Natural killer cell (primary cell): ENCODE measurements at regions not wholly inside any gene's neighbourhood (a gene's known extent, or its start where the extent isn't known, plus 50 kb on each side); places are given as distances from the start of the nearest gene placed in this dataset.
"Not testable (repeated sequence)": the region's sequence is repeated elsewhere in the genome, so short reads cannot be mapped to it uniquely, and the experiment has no call there.

Experiments
- ATAC-seq, 3 donors: fragments of 150-1000 bp in 2 of 3; fragments of 200-7000 bp in 1 of 3; cut with Tn5 transposase; 1 replicate in 1 of 3; 2 replicates in 2 of 3; pipeline ENCODE4 v1.10.0; 2021; ENCODE audit warnings: mild to moderate bottlenecking in 2 of 3, moderate library complexity in 2 of 3
- DNase-seq, 2 donors: peaks; one replicate each; pipeline versions ENCODE4 v3.0.0 to v3.0.0-alpha.2; 2013 to 2021; ENCODE audit warnings: mixed read lengths in 1 of 2
- H3K27ac ChIP-seq: one replicate; pipeline ENCODE4 v1.5.1; 2013; ENCODE audit warnings: mild to moderate bottlenecking, low read length
- H3K27me3 ChIP-seq: one replicate; pipeline ENCODE4 v1.6.1; 2013; ENCODE audit warnings: low read length; ENCODE audit not compliant: control insufficient read depth, insufficient read depth
- H3K36me3 ChIP-seq: one replicate; pipeline ENCODE4 v1.6.1; 2013; ENCODE audit warnings: low read length; ENCODE audit not compliant: control insufficient read depth, insufficient read depth
- H3K4me1 ChIP-seq: one replicate; pipeline ENCODE4 v1.6.1; 2013; ENCODE audit warnings: low read length; ENCODE audit not compliant: control insufficient read depth, insufficient read depth
- H3K4me3 ChIP-seq: one replicate; pipeline ENCODE4 v1.5.1; 2013; ENCODE audit warnings: low read length
- H3K9me3 ChIP-seq: one replicate; pipeline ENCODE4 v1.6.1; 2013; ENCODE audit warnings: low read length; ENCODE audit not compliant: control insufficient read depth, insufficient read depth
- H3K27ac Mint-ChIP-seq, 2 donors: one replicate each; pipeline ENCODE4 v1.8.0; 2022; ENCODE audit warnings: mild to moderate bottlenecking in 2 of 2, mixed read lengths in 2 of 2, moderate library complexity in 1 of 2
- H3K27me3 Mint-ChIP-seq, 2 donors: one replicate each; pipeline ENCODE4 v1.8.0; 2022; ENCODE audit warnings: low read depth in 2 of 2, mixed read lengths in 2 of 2
- H3K36me3 Mint-ChIP-seq: one replicate; pipeline ENCODE4 v1.8.0; 2022; ENCODE audit warnings: mixed read lengths
- H3K4me1 Mint-ChIP-seq, 2 donors: one replicate each; pipeline ENCODE4 v1.8.0; 2022; ENCODE audit warnings: mixed read lengths in 2 of 2
- H3K4me3 Mint-ChIP-seq: one replicate; pipeline ENCODE4 v1.8.0; 2022; ENCODE audit warnings: mild to moderate bottlenecking, moderate library complexity, mixed read lengths
- H3K9me3 Mint-ChIP-seq, 2 donors: one replicate each; pipeline ENCODE4 v1.8.0; 2022; ENCODE audit warnings: mixed read lengths in 2 of 2
- WGBS: methylation state at CpG from one replicate; pipeline ENCODE4 v1.1.7; 2013; ENCODE audit warnings: missing lambda C conversion rate; ENCODE audit not compliant: insufficient coverage; 5-methylcytosine and 5-hydroxymethylcytosine counted together
- intact Hi-C: fragments of 100-400 bp; cut with micrococcal nuclease; formaldehyde crosslinking; loops from one replicate; pipeline ENCODE4 v1.14.2; 2022
- TF ChIP-seq, protein P1 (sequence below): fragments of 200-600 bp; IDR thresholded peaks from one replicate; pipeline ENCODE4 v1.8.0; 2022; ENCODE audit warnings: antibody characterized with exemption

DNA sequence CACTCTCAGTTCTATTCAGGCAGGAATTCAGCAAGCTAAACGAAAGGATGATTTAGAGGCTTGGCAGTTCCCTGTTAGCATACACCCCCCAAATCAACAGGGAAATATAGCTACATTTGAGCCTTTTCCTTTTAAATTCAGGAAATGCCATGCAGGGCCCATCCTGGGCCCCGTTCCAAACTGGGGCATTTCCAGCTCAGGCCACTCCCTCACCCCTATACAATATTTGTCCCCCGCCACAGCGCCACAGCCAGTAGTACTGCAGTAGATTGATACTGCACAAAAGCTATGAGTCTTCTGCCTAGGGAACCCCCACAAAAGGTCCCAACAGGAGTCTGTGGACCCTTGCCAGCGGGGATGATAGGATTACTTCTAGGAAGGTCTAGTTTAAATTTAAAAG is 102.0 kb upstream of the MAPK10 start:
- Mint-ChIP-seq H3K4me3 (no peak overlapping the region), H3K27ac (no peak overlapping the region), H3K27me3 (no peaks in the 10 kb centered on the region), H3K4me1 (no peaks in the 10 kb centered on the region), H3K36me3 (peaks cover 4% of the 10 kb centered on the region), H3K9me3 (peaks cover 0 to 5% of the 10 kb centered on the region in 2 donors)
- ATAC-seq, result no peak
- Histone ChIP-seq H3K36me3 (no peaks in the 10 kb centered on the region), H3K4me3 (no peak overlapping the region), H3K4me1 (no peaks in the 10 kb centered on the region), H3K9me3 (no peaks in the 10 kb centered on the region), H3K27me3 (no peaks in the 10 kb centered on the region), H3K27ac (no peak overlapping the region)
- DNase-seq, result no peak
- WGBS, result 83% methylated on average over 5 of the region's 5 CpGs
- intact Hi-C loops, result no loop called here
- TF ChIP-seq, protein P1, sequence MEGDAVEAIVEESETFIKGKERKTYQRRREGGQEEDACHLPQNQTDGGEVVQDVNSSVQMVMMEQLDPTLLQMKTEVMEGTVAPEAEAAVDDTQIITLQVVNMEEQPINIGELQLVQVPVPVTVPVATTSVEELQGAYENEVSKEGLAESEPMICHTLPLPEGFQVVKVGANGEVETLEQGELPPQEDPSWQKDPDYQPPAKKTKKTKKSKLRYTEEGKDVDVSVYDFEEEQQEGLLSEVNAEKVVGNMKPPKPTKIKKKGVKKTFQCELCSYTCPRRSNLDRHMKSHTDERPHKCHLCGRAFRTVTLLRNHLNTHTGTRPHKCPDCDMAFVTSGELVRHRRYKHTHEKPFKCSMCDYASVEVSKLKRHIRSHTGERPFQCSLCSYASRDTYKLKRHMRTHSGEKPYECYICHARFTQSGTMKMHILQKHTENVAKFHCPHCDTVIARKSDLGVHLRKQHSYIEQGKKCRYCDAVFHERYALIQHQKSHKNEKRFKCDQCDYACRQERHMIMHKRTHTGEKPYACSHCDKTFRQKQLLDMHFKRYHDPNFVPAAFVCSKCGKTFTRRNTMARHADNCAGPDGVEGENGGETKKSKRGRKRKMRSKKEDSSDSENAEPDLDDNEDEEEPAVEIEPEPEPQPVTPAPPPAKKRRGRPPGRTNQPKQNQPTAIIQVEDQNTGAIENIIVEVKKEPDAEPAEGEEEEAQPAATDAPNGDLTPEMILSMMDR, result no peak

DNA sequence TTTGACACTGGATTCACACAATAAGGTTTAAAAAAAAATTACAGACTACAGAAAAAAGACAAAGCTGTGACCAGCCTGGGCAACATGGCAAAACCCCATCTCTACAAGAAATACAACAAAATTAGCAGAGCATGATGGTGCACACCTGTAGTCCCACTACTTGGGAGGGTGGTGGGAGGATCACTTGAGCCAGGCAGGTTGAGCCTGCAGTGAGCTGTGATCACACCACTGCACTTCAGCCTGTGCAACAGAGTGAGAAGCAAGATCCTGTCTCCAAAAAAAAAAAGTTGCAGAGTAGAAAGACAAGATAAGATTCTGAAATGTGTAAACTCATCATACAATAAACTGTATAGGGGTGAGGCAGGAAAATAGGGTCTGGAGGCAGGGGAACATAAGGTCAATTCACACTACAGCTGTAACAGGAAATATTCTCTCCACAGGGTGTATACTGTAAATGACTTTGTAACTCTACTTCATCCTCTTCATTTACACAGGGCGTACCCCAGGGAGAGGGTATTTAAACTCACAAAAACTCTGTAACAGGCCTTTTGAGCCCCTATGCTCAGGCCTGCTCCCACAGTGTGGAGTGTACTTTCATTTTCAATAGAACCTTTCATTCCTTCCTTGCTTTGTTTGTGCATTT is 112.6 kb upstream of the MAPK10 start:
- Mint-ChIP-seq H3K9me3 (peaks cover 2% of the 10 kb centered on the region in 2 donors), H3K27me3 (no peaks in the 10 kb centered on the region), H3K27ac (no peak overlapping the region), H3K4me3 (no peak overlapping the region), H3K36me3 (no peaks in the 10 kb centered on the region), H3K4me1 (peaks cover 0 to 6% of the 10 kb centered on the region in 2 donors)
- no CpG with 5 or more reads among the region's 1 CpG for WGBS
- DNase-seq, result no peak
- Histone ChIP-seq H3K4me1 (no peaks in the 10 kb centered on the region), H3K27me3 (no peaks in the 10 kb centered on the region), H3K9me3 (no peaks in the 10 kb centered on the region), H3K27ac (no peak overlapping the region), H3K36me3 (no peaks in the 10 kb centered on the region), H3K4me3 (no peak overlapping the region)
- intact Hi-C loops, result no loop called here
- ATAC-seq, result no peak
- TF ChIP-seq, protein P1, result no peak

DNA sequence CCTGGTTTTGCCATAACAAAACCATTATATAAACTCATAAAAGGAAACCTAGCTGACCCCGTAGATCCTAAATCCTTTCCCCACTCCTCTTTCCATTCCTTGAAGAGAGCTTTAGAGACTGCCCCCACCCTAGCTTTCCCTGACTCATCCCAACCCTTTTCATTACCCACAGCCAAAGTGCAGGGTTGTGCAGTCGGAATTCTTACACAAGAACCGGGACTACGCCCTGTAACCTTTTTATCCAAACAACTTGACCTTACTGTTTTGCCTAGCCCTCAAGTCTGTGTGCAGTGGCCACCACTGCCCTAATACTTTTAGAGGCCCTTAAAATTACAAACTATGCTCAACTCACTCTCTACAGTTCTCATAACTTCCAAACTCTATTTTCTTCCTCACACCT is 116.0 kb upstream of the PTPN13 start:
- H3K9me3 Mint-ChIP-seq, H3K9me3 ChIP-seq, H3K4me1 ChIP-seq, DNase-seq, ATAC-seq, H3K27me3 ChIP-seq, H3K4me3 ChIP-seq, H3K27ac ChIP-seq, intact Hi-C loops, H3K27me3 Mint-ChIP-seq, H3K36me3 ChIP-seq, H3K4me3 Mint-ChIP-seq, H3K4me1 Mint-ChIP-seq, H3K36me3 Mint-ChIP-seq, H3K27ac Mint-ChIP-seq: not testable (repeated sequence)
- 89% methylated on average over 4 of the region's 4 CpGs for WGBS

DNA sequence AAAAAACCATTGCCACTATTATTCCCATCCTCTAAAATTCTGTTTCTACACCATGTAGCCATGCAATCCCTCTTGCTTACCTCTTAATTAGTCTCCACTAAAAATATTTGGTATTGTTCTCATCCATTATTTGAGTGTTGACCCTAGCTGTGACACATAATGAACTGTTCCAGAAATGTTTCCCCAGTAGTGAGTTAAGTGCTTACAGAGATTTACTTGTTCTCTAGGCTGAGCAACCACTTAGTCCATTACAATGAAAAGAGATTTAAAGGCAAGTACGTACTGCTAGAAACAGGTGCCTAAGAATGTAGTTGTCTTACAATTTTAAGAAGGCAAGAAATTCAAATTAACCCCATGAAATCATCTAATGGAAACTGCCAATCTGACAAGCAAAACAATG is 112.7 kb upstream of the PTPN13 start:
- TF ChIP-seq, protein P1, result no peak
- DNase-seq (no peak), ATAC-seq (no peak)
- no peak overlapping the region for H3K27ac Mint-ChIP-seq
- Histone ChIP-seq H3K27ac (no peak overlapping the region), H3K36me3 (no peaks in the 10 kb centered on the region), H3K27me3 (no peaks in the 10 kb centered on the region), H3K4me3 (no peak overlapping the region), H3K4me1 (no peaks in the 10 kb centered on the region), H3K9me3 (no peaks in the 10 kb centered on the region)
- no peaks in the 10 kb centered on the region for H3K36me3 Mint-ChIP-seq
- intact Hi-C loops, result no loop called here
- no peaks in the 10 kb centered on the region for H3K4me1 Mint-ChIP-seq
- H3K9me3 Mint-ChIP-seq, result no peaks in the 10 kb centered on the region
- 100% methylated on average over 1 of the region's 1 CpG for WGBS
- no peak overlapping the region for H3K4me3 Mint-ChIP-seq
- no peaks in the 10 kb centered on the region for H3K27me3 Mint-ChIP-seq
